ENCODE measurements at regions not wholly inside any gene's neighbourhood (a gene's known extent, or its start where the extent isn't known, plus 50 kb on each side); places are given as distances from the start of the nearest gene placed in this dataset.

DNA sequence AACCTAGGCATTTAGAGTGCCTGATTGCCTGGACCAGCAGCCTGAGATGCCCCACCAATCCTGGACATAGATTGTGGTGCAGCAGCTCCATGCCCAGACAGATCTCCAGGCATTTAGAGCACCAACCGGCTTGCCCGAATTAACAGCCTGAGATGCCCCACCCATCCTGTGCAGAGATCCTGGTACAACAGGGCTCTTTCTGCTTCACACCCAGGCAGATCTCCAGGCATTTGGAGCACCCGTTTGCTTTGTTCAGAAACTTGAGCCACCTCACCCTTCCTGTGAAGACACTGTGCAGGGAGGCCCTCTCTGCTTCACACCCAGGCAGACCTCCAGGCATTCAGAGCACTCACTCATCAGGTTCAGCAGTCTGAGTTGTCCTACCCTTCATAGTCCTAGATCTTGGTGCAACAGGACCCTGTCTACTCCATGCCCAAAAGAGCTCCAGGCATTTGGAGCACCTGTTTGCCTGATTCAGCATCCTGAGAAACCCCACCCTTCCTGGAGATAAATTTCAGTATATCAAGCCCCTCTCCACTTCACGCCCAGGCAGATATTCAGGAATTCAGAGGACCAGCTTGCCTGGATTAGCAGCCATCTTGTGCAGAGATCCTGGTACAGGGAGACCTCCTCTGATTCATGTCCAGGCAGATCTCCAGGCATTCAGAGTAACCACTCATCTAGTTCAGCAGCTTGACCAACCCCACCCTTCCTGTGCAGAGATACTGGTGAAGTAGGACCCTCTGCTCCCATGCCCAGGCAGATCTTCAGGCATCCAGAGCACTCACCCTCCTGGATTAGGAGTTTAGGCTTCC is 189.2 kb upstream of the FERMT1 start:
- TF ChIP-seq, protein P1, sequence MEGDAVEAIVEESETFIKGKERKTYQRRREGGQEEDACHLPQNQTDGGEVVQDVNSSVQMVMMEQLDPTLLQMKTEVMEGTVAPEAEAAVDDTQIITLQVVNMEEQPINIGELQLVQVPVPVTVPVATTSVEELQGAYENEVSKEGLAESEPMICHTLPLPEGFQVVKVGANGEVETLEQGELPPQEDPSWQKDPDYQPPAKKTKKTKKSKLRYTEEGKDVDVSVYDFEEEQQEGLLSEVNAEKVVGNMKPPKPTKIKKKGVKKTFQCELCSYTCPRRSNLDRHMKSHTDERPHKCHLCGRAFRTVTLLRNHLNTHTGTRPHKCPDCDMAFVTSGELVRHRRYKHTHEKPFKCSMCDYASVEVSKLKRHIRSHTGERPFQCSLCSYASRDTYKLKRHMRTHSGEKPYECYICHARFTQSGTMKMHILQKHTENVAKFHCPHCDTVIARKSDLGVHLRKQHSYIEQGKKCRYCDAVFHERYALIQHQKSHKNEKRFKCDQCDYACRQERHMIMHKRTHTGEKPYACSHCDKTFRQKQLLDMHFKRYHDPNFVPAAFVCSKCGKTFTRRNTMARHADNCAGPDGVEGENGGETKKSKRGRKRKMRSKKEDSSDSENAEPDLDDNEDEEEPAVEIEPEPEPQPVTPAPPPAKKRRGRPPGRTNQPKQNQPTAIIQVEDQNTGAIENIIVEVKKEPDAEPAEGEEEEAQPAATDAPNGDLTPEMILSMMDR (IDR thresholded peaks at IDR 0.05; ENCODE audit: insufficient read depth, low read length, poor library complexity, severe bottlenecking) = no peak
- no peak for TF ChIP-seq EZH2phosphoT487 (conservative IDR thresholded peaks at IDR 0.05; ENCODE audit: low read length)

Measured in SU-DHL-6 (cell line).